ENCODE measurements at regions not wholly inside any gene's neighbourhood (a gene's known extent, or its start where the extent isn't known, plus 50 kb on each side); places are given as distances from the start of the nearest gene placed in this dataset.
"Not testable (repeated sequence)": the region's sequence is repeated elsewhere in the genome, so short reads cannot be mapped to it uniquely, and the experiment has no call there.

GRCh38 chr14:105712670-105713069, 186.3 kb downstream of the TMEM121 start:
- DNase-seq, result not testable (repeated sequence)

GRCh38 chr14:105713160-105713559, 186.8 kb downstream of the TMEM121 start:
- not testable (repeated sequence) for DNase-seq

GRCh38 chr14:105713836-105714235, 187.5 kb downstream of the TMEM121 start:
- DNase-seq, result not testable (repeated sequence)

- DNase-seq, result not testable (repeated sequence)
These were observed 192.4 kb downstream of the TMEM121 start for GRCh38 chr14:105718787-105719186.

- not testable (repeated sequence) for DNase-seq
These were observed 193.7 kb downstream of the TMEM121 start for GRCh38 chr14:105720106-105720505.

GRCh38 chr14:105720852-105721601, 194.6 kb downstream of the TMEM121 start:
- not testable (repeated sequence) for DNase-seq

- not testable (repeated sequence) for DNase-seq
These were observed 195.2 kb downstream of the TMEM121 start for GRCh38 chr14:105721602-105721970.

- not testable (repeated sequence) for DNase-seq
These were observed 195.8 kb downstream of the TMEM121 start for GRCh38 chr14:105721996-105722709.

- DNase-seq, result not testable (repeated sequence)
These were observed 196.9 kb downstream of the TMEM121 start for GRCh38 chr14:105723271-105723670.

GRCh38 chr14:105723776-105724175, 197.4 kb downstream of the TMEM121 start:
- not testable (repeated sequence) for DNase-seq

- not testable (repeated sequence) for DNase-seq
These were observed 203.5 kb downstream of the TMEM121 start for GRCh38 chr14:105729825-105730368.

GRCh38 chr14:105730731-105731130, 204.3 kb downstream of the TMEM121 start:
- DNase-seq, result not testable (repeated sequence)

- DNase-seq, result not testable (repeated sequence)
These were observed 205.0 kb downstream of the TMEM121 start for GRCh38 chr14:105731221-105731985.

GRCh38 chr14:105733081-105734065, 207.0 kb downstream of the TMEM121 start:
- DNase-seq, result no peak

- not testable (repeated sequence) for DNase-seq
These were observed 207.9 kb downstream of the TMEM121 start for GRCh38 chr14:105734241-105734640.

GRCh38 chr14:105736331-105736730, 209.9 kb downstream of the TMEM121 start:
- not testable (repeated sequence) for DNase-seq

- DNase-seq, result no peak
These were observed 211.3 kb downstream of the TMEM121 start for GRCh38 chr14:105737504-105738246.

- no peak for DNase-seq
These were observed 212.3 kb downstream of the TMEM121 start for GRCh38 chr14:105738638-105739037.

- no peak for DNase-seq
These were observed 213.1 kb downstream of the TMEM121 start for GRCh38 chr14:105739331-105740102.

- not testable (repeated sequence) for DNase-seq
These were observed 213.9 kb downstream of the TMEM121 start for GRCh38 chr14:105740272-105740671.

Data from HCEC 1CT (cell line).